ENCODE measurements at regions not wholly inside any gene's neighbourhood (a gene's known extent, or its start where the extent isn't known, plus 50 kb on each side); places are given as distances from the start of the nearest gene placed in this dataset.

DNA sequence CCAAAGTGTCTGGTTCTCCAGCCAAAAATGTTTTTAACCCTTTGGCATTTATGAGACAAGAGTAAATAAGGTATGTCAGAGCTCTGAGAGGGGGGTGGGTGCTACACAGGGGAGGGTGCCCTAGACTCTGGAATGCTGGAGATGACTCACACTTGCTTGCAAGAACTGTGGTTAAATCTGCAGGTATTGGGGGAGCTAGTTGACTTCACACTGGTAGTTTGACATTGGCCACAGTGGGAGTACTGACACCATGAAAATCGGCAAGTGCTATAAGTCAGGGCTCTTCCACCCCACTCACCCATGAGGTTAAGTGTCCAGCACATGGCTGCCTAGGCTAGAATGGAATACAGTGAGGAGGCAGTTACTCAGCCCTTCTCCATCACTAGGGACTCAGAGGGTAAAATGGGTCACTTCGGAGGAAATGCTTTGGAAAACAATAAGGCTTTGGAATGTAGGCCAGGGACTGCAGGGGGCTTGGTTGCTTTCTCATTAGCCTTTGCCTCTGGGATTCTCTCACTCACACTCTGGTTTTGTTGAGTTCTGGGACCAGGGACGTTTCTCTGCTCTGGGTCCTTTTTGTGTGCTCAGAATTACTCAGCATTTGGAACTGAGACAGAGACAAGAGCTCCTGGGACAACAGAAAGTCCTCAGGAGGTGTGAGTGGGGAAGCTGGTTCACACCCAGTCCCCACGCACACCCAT is 91.6 kb downstream of the ACKR3 start:
- Histone ChIP-seq H3K9ac (replicated peaks in 1 of 4; ENCODE audit: extremely low read depth in 1 of 4, low read depth in 3 of 4, low read length in 3 of 4) (no peak overlapping the region), H3K23me2 (ENCODE audit: low read depth, low read length) (no peaks in the 10 kb centered on the region), H3K18ac (ENCODE audit: extremely low read depth, low read length) (peak overlapping the region; percentile 76), H3K23ac (ENCODE audit: insufficient read length) (no peak overlapping the region), H3K27me3 (replicated peaks in 1 of 4; ENCODE audit: control insufficient read depth in 3 of 4, extremely low read depth in 1 of 4, insufficient read depth in 3 of 4, low read length in 3 of 4) (no peaks in the 10 kb centered on the region), H2BK12ac (ENCODE audit: low read depth, low read length) (peak overlapping the region; percentile 65; the same call in 1 of the 2 replicates), H2BK5ac (ENCODE audit: low read depth, low read length) (peak overlapping the region; percentile 92; the same call in 1 of the 2 replicates), H4K8ac (ENCODE audit: extremely low read depth, insufficient read depth, low read length) (no peak overlapping the region), H3K9me3 (ENCODE audit: insufficient read depth in 2 of 2, low read depth in 1 of 2, low read length in 1 of 2) (0 out of 4 replicates have a peak, but pooled peaks cover 0 to 2% of the 10 kb centered on the region in 2 experiments), H2BK20ac (ENCODE audit: low read length) (peak overlapping the region; percentile 72), H3K4ac (replicated peaks; ENCODE audit: insufficient read length, low read depth, low read length) (no peak overlapping the region), H3K79me1 (ENCODE audit: low read depth, low read length) (no peaks in the 10 kb centered on the region), H3K14ac (ENCODE audit: insufficient read length) (no peak overlapping the region), H2AK5ac (ENCODE audit: low read depth, low read length) (no peak overlapping the region), H2BK15ac (ENCODE audit: low read length) (no peak overlapping the region), H2AFZ (ENCODE audit: low read length) (peak overlapping the region; percentile 73; the same call in 1 of the 2 replicates), H3K36me3 (ENCODE audit: control insufficient read depth in 2 of 4, insufficient read depth in 4 of 4, low read length in 3 of 4) (no peaks in the 10 kb centered on the region), H4K5ac (ENCODE audit: insufficient read length, low read depth, low read length) (peak overlapping the region; percentile 40), H4K91ac (replicated peaks; ENCODE audit: insufficient read length, low read length) (peak overlapping the region; percentile 85), H3K4me3 (ENCODE audit: extremely low read depth in 1 of 4, insufficient read depth in 2 of 4, low read depth in 3 of 4, low read length in 4 of 4) (0 out of 8 replicates have a peak overlapping the region, but pooled peaks of 1 of the 4 experiments have one; percentile 27), H4K20me1 (replicated peaks in 1 of 2; ENCODE audit: control insufficient read depth in 1 of 2, insufficient read depth in 2 of 2, low read length in 2 of 2) (no peaks in the 10 kb centered on the region), H3K56ac (replicated peaks; ENCODE audit: insufficient read length, low read depth, low read length) (no peak overlapping the region), H3K4me1 (replicated peaks in 1 of 4; ENCODE audit: control insufficient read depth in 3 of 4, insufficient read depth in 4 of 4, low read length in 3 of 4) (peaks cover 6 to 11% (median 10%) of the 10 kb centered on the region in 4 experiments; a peak in 6 of 7 replicates), H3K4me2 (ENCODE audit: insufficient read depth in 1 of 2, low read depth in 2 of 2, low read length in 2 of 2) (peak overlapping the region; percentile 41 to 62), H3K27ac (ENCODE audit: low read depth, low read length) (no peak overlapping the region; the same call in 1 of the 2 replicates), H3K79me2 (ENCODE audit: control insufficient read depth in 1 of 2, insufficient read depth in 2 of 2, low read length in 2 of 2) (no peaks in the 10 kb centered on the region), H2BK120ac (replicated peaks; ENCODE audit: low read depth, low read length) (peak overlapping the region; percentile 57)
- DNase-seq (ENCODE audit: low read depth in 1 of 2, low spot score in 2 of 2) (peak in 1 of 2 experiments; percentile 9), FAIRE-seq (peak; percentile 88)
- ChIA-PET POLR2A (ENCODE audit: partially characterized antibody) (no interaction called here), CTCF (ENCODE audit: partially characterized antibody) (interaction anchor here (0.8 to 1.8 kb wide), 3 partner anchors 11 to 99 kb away, joined by 3 to 4 read pairs (median 4); no protein-coding TSS in a partner anchor)
- WGBS, 2 experiments (ENCODE audit: extremely low coverage in 1 of 2, insufficient coverage in 1 of 2, insufficient read length in 1 of 2, insufficient replicate concordance in 2 of 2, low coverage in 1 of 2, low lambda C conversion rate in 2 of 2, missing lambda C conversion rate in 1 of 2): 40% methylated on average over 4 of the region's 4 CpGs; no CpG with 5 or more reads in 1 of the 2 experiments
- TF ChIP-seq, protein P1, sequence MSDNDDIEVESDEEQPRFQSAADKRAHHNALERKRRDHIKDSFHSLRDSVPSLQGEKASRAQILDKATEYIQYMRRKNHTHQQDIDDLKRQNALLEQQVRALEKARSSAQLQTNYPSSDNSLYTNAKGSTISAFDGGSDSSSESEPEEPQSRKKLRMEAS (IDR thresholded peaks at IDR 0.05): peak; percentile 50; the same call in 1 of the 2 replicates
- TF ChIP-seq, protein P2, sequence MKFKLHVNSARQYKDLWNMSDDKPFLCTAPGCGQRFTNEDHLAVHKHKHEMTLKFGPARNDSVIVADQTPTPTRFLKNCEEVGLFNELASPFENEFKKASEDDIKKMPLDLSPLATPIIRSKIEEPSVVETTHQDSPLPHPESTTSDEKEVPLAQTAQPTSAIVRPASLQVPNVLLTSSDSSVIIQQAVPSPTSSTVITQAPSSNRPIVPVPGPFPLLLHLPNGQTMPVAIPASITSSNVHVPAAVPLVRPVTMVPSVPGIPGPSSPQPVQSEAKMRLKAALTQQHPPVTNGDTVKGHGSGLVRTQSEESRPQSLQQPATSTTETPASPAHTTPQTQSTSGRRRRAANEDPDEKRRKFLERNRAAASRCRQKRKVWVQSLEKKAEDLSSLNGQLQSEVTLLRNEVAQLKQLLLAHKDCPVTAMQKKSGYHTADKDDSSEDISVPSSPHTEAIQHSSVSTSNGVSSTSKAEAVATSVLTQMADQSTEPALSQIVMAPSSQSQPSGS (IDR thresholded peaks at IDR 0.05; ENCODE audit: low read length): 0 out of 2 replicates have a peak, but pooled peaks have one; percentile 45
- TF ChIP-seq BACH1 (IDR thresholded peaks at IDR 0.05; ENCODE audit: low read length) (peak; percentile 34; the same call in 1 of the 2 replicates), POLR2A (IDR thresholded peaks at IDR 0.05; ENCODE audit: control extremely low read depth in 1 of 2, low read depth in 2 of 2, low read length in 2 of 2) (peak in 1 of 2 experiments; percentile 59; a peak in 2 of 3 replicates), JUND (IDR thresholded peaks at IDR 0.05; ENCODE audit: low read length) (peak; percentile 87), SRF (IDR thresholded peaks at IDR 0.05; ENCODE audit: low read depth, low read length) (no peak), TEAD4 (IDR thresholded peaks at IDR 0.05; ENCODE audit: low read depth, low read length) (peak; percentile 48; the same call in 1 of the 2 replicates), ASH2L (IDR thresholded peaks at IDR 0.05; ENCODE audit: low read length) (peak; percentile 91), RBBP5 (IDR thresholded peaks at IDR 0.05; ENCODE audit: borderline replicate concordance, low read depth, low read length) (peak; percentile 87; the same call in 1 of the 2 replicates), HDAC6 (IDR thresholded peaks at IDR 0.05; ENCODE audit: low read depth, low read length) (no peak)

Data from H1 (cell line).